Lung (tissue), 11 donors: ENCODE measurements at regions not wholly inside any gene's neighbourhood (a gene's known extent, or its start where the extent isn't known, plus 50 kb on each side); places are given as distances from the start of the nearest gene placed in this dataset.

Experiments used
- ATAC-seq: fragments of 200-7000 bp; cut with Tn5 transposase; one replicate; pipeline ENCODE4 v1.9.1; 2020; ENCODE audit warnings: moderate number of reproducible peaks; ENCODE audit not compliant: insufficient read depth, low FRiP score
- DNase-seq, 3 donors: peaks; one replicate each; pipeline ENCODE4 v3.0.0-alpha.2; 2013 to 2017
- H3K27ac ChIP-seq, 2 donors: one replicate each; pipeline ENCODE4 v1.5.1; 2013; ENCODE audit warnings: mild to moderate bottlenecking in 2 of 2, moderate library complexity in 2 of 2, control low read depth in 1 of 2, inconsistent platforms in 1 of 2, low read depth in 1 of 2, low read length in 1 of 2
- H3K27me3 ChIP-seq, 3 donors: one replicate each; pipeline ENCODE4 v1.5.1; 2013; ENCODE audit warnings: low read length in 2 of 3; ENCODE audit not compliant: control insufficient read depth in 3 of 3, insufficient read depth in 3 of 3
- H3K36me3 ChIP-seq, 4 donors: one replicate each; pipeline ENCODE4 v1.5.1; 2013; ENCODE audit warnings: low read length in 4 of 4, mild to moderate bottlenecking in 1 of 4, moderate library complexity in 1 of 4; ENCODE audit not compliant: control insufficient read depth in 4 of 4, insufficient read depth in 4 of 4
- H3K4me1 ChIP-seq, 5 donors: one replicate each; pipeline ENCODE4 v1.5.1; 2013; ENCODE audit warnings: low read length in 5 of 5, mild to moderate bottlenecking in 2 of 5, moderate library complexity in 1 of 5; ENCODE audit not compliant: control insufficient read depth in 5 of 5, insufficient read depth in 5 of 5
- H3K4me3 ChIP-seq: one replicate; pipeline ENCODE4 v1.5.1; 2013; ENCODE audit warnings: mild to moderate bottlenecking, control low read depth, moderate library complexity
- H3K9ac ChIP-seq, 2 donors: one replicate each; pipeline ENCODE4 v1.5.1; 2013; ENCODE audit warnings: low read length in 2 of 2, control low read depth in 1 of 2; ENCODE audit not compliant: insufficient read depth in 1 of 2
- H3K9me3 ChIP-seq, 4 donors: one replicate each; pipeline ENCODE4 v1.5.1; 2013; ENCODE audit warnings: low read length in 3 of 4, mild to moderate bottlenecking in 1 of 4, moderate library complexity in 1 of 4; ENCODE audit not compliant: control insufficient read depth in 4 of 4, insufficient read depth in 3 of 4
- CTCF ChIP-seq: IDR thresholded peaks from 2 replicates; pipeline ENCODE4 v1.5.1; 2012; ENCODE audit warnings: mild to moderate bottlenecking; ENCODE audit errors: control extremely low read depth, extremely low read depth
- WGBS, 2 donors: extraction: QIAGEN DNeasy Blood & Tissue Kit; methylation state at CpG; one replicate each; pipeline ENCODE4 v1.1.7; 2013; 5-methylcytosine and 5-hydroxymethylcytosine counted together
- donor health status: control.
- donor health status: control.
- donor health status: Bipolar disorder and iron deficiency.
- donor health status: healthy.
- donor health status: DM: yes; HTN: yes; CAD: no.

GRCh38 chr16:17776465-17776864 lies 305.7 kb upstream of the XYLT1 start:
- DNase-seq (no peak), ATAC-seq (no peak)
- H3K27ac ChIP-seq: no peak overlapping the region
- H3K27me3 ChIP-seq: peaks cover 0 to 5% (median 0%) of the 10 kb centered on the region in 3 donors
- 60 to 74% methylated on average over 1 of the region's 1 CpG for WGBS, 2 donors
- no peak overlapping the region for H3K4me3 ChIP-seq
- no peaks in the 10 kb centered on the region for H3K36me3 ChIP-seq
- TF ChIP-seq CTCF: no peak
- H3K9ac ChIP-seq: no peak overlapping the region
- H3K4me1 ChIP-seq: peaks cover 0 to 3% (median 0%) of the 10 kb centered on the region in 5 donors
- peaks cover 0 to 5% (median 0%) of the 10 kb centered on the region in 4 donors for H3K9me3 ChIP-seq

GRCh38 chr16:17775061-17775460 lies 304.3 kb upstream of the XYLT1 start:
- no peak overlapping the region for H3K4me3 ChIP-seq
- DNase-seq (no peak), ATAC-seq (no peak)
- TF ChIP-seq CTCF: no peak
- H3K9me3 ChIP-seq: peaks cover 0 to 8% (median 0%) of the 10 kb centered on the region in 4 donors
- H3K36me3 ChIP-seq: no peaks in the 10 kb centered on the region
- H3K27me3 ChIP-seq: peaks cover 0 to 5% (median 0%) of the 10 kb centered on the region in 3 donors
- no peak overlapping the region for H3K9ac ChIP-seq
- 59 to 70% methylated on average over 4 of the region's 4 CpGs for WGBS, 2 donors
- H3K4me1 ChIP-seq: peaks cover 0 to 3% (median 0%) of the 10 kb centered on the region in 5 donors
- no peak overlapping the region for H3K27ac ChIP-seq

- H3K9ac ChIP-seq: no peak overlapping the region
- no peak for ATAC-seq
- H3K36me3 ChIP-seq: no peaks in the 10 kb centered on the region
- H3K4me1 ChIP-seq: peaks cover 0 to 3% (median 0%) of the 10 kb centered on the region in 5 donors
- peaks cover 0 to 8% (median 0%) of the 10 kb centered on the region in 4 donors for H3K9me3 ChIP-seq
- peak in 2 of 3 donors; percentile 17 to 53 for DNase-seq
- H3K4me3 ChIP-seq: no peak overlapping the region
- no peak for TF ChIP-seq CTCF
- whole genome bisulfite sequencing, 2 donors: 37 to 47% methylated on average over 10 of the region's 10 CpGs
- H3K27ac ChIP-seq: no peak overlapping the region
- peaks cover 0 to 5% (median 0%) of the 10 kb centered on the region in 3 donors for H3K27me3 ChIP-seq
Measured at GRCh38 chr16:17773698-17774101, 302.9 kb upstream of the XYLT1 start.

GRCh38 chr16:17770104-17770503 lies 299.3 kb upstream of the XYLT1 start:
- H3K27me3 ChIP-seq: peaks cover 0 to 5% (median 0%) of the 10 kb centered on the region in 3 donors
- H3K4me3 ChIP-seq: no peak overlapping the region
- no peak for DNase-seq
- peaks cover 0 to 3% (median 0%) of the 10 kb centered on the region in 5 donors for H3K4me1 ChIP-seq
- H3K27ac ChIP-seq: no peak overlapping the region
- no peak for ATAC-seq
- TF ChIP-seq CTCF: no peak
- H3K9ac ChIP-seq: no peak overlapping the region
- no peaks in the 10 kb centered on the region for H3K36me3 ChIP-seq
- WGBS, 2 donors: 87 to 93% methylated on average over 2 of the region's 2 CpGs
- peaks cover 0 to 3% (median 0%) of the 10 kb centered on the region in 4 donors for H3K9me3 ChIP-seq
